HG02759 (cell line): ENCODE measurements at regions not wholly inside any gene's neighbourhood (a gene's known extent, or its start where the extent isn't known, plus 50 kb on each side); places are given as distances from the start of the nearest gene placed in this dataset.

Experiments used
- ATAC-seq: cut with Tn5 transposase; IDR thresholded peaks from one replicate; pipeline ENCODE4 v1.9.1; 2021; ENCODE audit warnings: mild to moderate bottlenecking, moderate library complexity; ENCODE audit not compliant: unreplicated experiment

- ATAC-seq = no peak
Measured at GRCh38 chr5:2460098-2460497, 291.4 kb downstream of the IRX2 start.

- ATAC-seq = no peak
Measured at GRCh38 chr5:2459251-2459650, 292.2 kb downstream of the IRX2 start.

- no peak for ATAC-seq
Measured at GRCh38 chr5:2455878-2456277, 295.6 kb downstream of the IRX2 start.

GRCh38 chr5:2454876-2455275, 296.6 kb downstream of the IRX2 start:
- no peak for ATAC-seq

GRCh38 chr5:2453781-2454180, 297.7 kb downstream of the IRX2 start:
- no peak for ATAC-seq

- no peak for ATAC-seq
Measured at GRCh38 chr5:2451100-2451499, 300.4 kb downstream of the IRX2 start.

GRCh38 chr5:2442496-2443354, 308.8 kb downstream of the IRX2 start:
- ATAC-seq = no peak

- ATAC-seq = no peak
Measured at GRCh38 chr5:2441495-2442180, 309.8 kb downstream of the IRX2 start.

- no peak for ATAC-seq
Measured at GRCh38 chr5:2439608-2440007, 311.9 kb downstream of the IRX2 start.

- ATAC-seq = no peak
Measured at GRCh38 chr5:2433086-2433485, 318.4 kb downstream of the IRX2 start.

- ATAC-seq = no peak
Measured at GRCh38 chr5:2432076-2432920, 319.2 kb downstream of the IRX2 start.

GRCh38 chr5:2430606-2431005, 320.9 kb downstream of the IRX2 start:
- ATAC-seq = no peak

- ATAC-seq = no peak
Measured at GRCh38 chr5:2427983-2428382, 323.5 kb downstream of the IRX2 start.

- ATAC-seq = no peak
Measured at GRCh38 chr5:2423634-2424033, 327.8 kb downstream of the IRX2 start.

- ATAC-seq = no peak
Measured at GRCh38 chr5:2417301-2417700, 334.2 kb downstream of the IRX2 start.

GRCh38 chr5:2415678-2416077, 335.8 kb downstream of the IRX2 start:
- no peak for ATAC-seq

GRCh38 chr5:2410451-2410850, 341.0 kb downstream of the IRX2 start:
- ATAC-seq = no peak

GRCh38 chr5:2403296-2403695, 348.2 kb downstream of the IRX2 start:
- ATAC-seq = no peak

- ATAC-seq = no peak
Measured at GRCh38 chr5:2399804-2400203, 351.7 kb downstream of the IRX2 start.

- no peak for ATAC-seq
Measured at GRCh38 chr5:2399096-2399495, 352.4 kb downstream of the IRX2 start.

- no peak for ATAC-seq
Measured at GRCh38 chr5:2393556-2393955, 357.9 kb downstream of the IRX2 start.
